Activated CD8-positive, alpha-beta T cell treated with anti-CD3 and anti-CD28 coated beads, Interleukin-2, amount 10 ng/mL, durations not matched to agents 7 days and 5 days (primary cell): ENCODE measurements at regions not wholly inside any gene's neighbourhood (a gene's known extent, or its start where the extent isn't known, plus 50 kb on each side); places are given as distances from the start of the nearest gene placed in this dataset.
A peak's percentile ranks its signal among the peaks of the same experiment; 100 is the strongest.

Source experiments
- ATAC-seq: fragments of 150-1000 bp; cut with Tn5 transposase; one replicate; pipeline ENCODE4 v1.10.0; 2021; ENCODE audit warnings: moderate library complexity
- CTCF ChIA-PET: fragments of 350-600 bp; sonication (Branson Sonifier 250); formaldehyde crosslinking; loops from one replicate; lab custom pipeline; 2021; ENCODE audit warnings: antibody characterized with exemption; lab: Charles Lee
- POLR2A ChIA-PET: fragments of 350-600 bp; sonication (Branson Sonifier 250); formaldehyde crosslinking; loops from one replicate; lab custom pipeline; 2021; ENCODE audit warnings: antibody characterized with exemption; lab: Charles Lee
- DNase-seq: peaks from one replicate; pipeline ENCODE4 v3.0.0-alpha.2; 2020
- H3K27ac Mint-ChIP-seq: one replicate; pipeline ENCODE4 v1.8.0; 2021; ENCODE audit warnings: mild to moderate bottlenecking, mixed read lengths
- H3K27me3 Mint-ChIP-seq: one replicate; pipeline ENCODE4 v1.8.0; 2021; ENCODE audit warnings: low read depth, mixed read lengths
- H3K36me3 Mint-ChIP-seq: one replicate; pipeline ENCODE4 v1.8.0; 2021; ENCODE audit warnings: low read depth, mixed read lengths
- H3K4me1 Mint-ChIP-seq: one replicate; pipeline ENCODE4 v1.8.0; 2021; ENCODE audit warnings: low read depth, mixed read lengths
- H3K4me3 Mint-ChIP-seq: one replicate; pipeline ENCODE4 v1.8.0; 2021; ENCODE audit warnings: mild to moderate bottlenecking, mixed read lengths
- H3K9me3 Mint-ChIP-seq: one replicate; pipeline ENCODE4 v1.8.0; 2022; ENCODE audit warnings: mixed read lengths; ENCODE audit not compliant: insufficient read depth

GRCh38 chr5:68932830-68933434 is 160.9 kb upstream of the SLC30A5 start:
- POLR2A ChIA-PET = no interaction called here
- Mint-ChIP-seq H3K27me3 (peaks cover 4% of the 10 kb centered on the region), H3K9me3 (peaks cover 6% of the 10 kb centered on the region), H3K36me3 (peaks cover 3% of the 10 kb centered on the region), H3K4me1 (no peaks in the 10 kb centered on the region), H3K27ac (no peak overlapping the region), H3K4me3 (no peak overlapping the region)
- ATAC-seq (no peak), DNase-seq (peak; percentile 25)
- CTCF ChIA-PET = no interaction called here

GRCh38 chr5:68942169-68942568 is 151.6 kb upstream of the SLC30A5 start:
- POLR2A ChIA-PET = no interaction called here
- Mint-ChIP-seq H3K36me3 (no peaks in the 10 kb centered on the region), H3K4me1 (no peaks in the 10 kb centered on the region), H3K27ac (no peak overlapping the region), H3K4me3 (no peak overlapping the region), H3K27me3 (peaks cover 3% of the 10 kb centered on the region), H3K9me3 (no peaks in the 10 kb centered on the region)
- ATAC-seq (no peak), DNase-seq (no peak)
- CTCF ChIA-PET = interaction anchor here (0.6 kb wide), 1 partner anchor 1098 kb away, joined by 3 read pairs; no protein-coding TSS in a partner anchor

GRCh38 chr5:68946728-68947127 is 147.1 kb upstream of the SLC30A5 start:
- H3K4me1 Mint-ChIP-seq = no peaks in the 10 kb centered on the region
- no peak overlapping the region for H3K4me3 Mint-ChIP-seq
- H3K27me3 Mint-ChIP-seq = peaks cover 4% of the 10 kb centered on the region
- no peak for DNase-seq
- H3K36me3 Mint-ChIP-seq = no peaks in the 10 kb centered on the region
- CTCF ChIA-PET = no interaction called here
- no peaks in the 10 kb centered on the region for H3K9me3 Mint-ChIP-seq
- no peak overlapping the region for H3K27ac Mint-ChIP-seq
- POLR2A ChIA-PET = no interaction called here
- ATAC-seq = no peak

- no peak overlapping the region for H3K27ac Mint-ChIP-seq
- no peaks in the 10 kb centered on the region for H3K4me1 Mint-ChIP-seq
- H3K36me3 Mint-ChIP-seq = no peaks in the 10 kb centered on the region
- no peak overlapping the region for H3K4me3 Mint-ChIP-seq
- POLR2A ChIA-PET = no interaction called here
- ATAC-seq (no peak), DNase-seq (no peak)
- CTCF ChIA-PET = no interaction called here
- peaks cover 4% of the 10 kb centered on the region for H3K27me3 Mint-ChIP-seq
- H3K9me3 Mint-ChIP-seq = no peaks in the 10 kb centered on the region
These were observed 145.8 kb upstream of the SLC30A5 start for GRCh38 chr5:68947986-68948385.

GRCh38 chr5:68949256-68949655 is 144.6 kb upstream of the SLC30A5 start:
- DNase-seq (no peak), ATAC-seq (no peak)
- no peaks in the 10 kb centered on the region for H3K36me3 Mint-ChIP-seq
- no peak overlapping the region for H3K27ac Mint-ChIP-seq
- ChIA-PET POLR2A (no interaction called here), CTCF (no interaction called here)
- H3K4me3 Mint-ChIP-seq = no peak overlapping the region
- H3K27me3 Mint-ChIP-seq = peaks cover 4% of the 10 kb centered on the region
- H3K9me3 Mint-ChIP-seq = no peaks in the 10 kb centered on the region
- H3K4me1 Mint-ChIP-seq = no peaks in the 10 kb centered on the region

- H3K4me3 Mint-ChIP-seq = no peak overlapping the region
- ChIA-PET CTCF (no interaction called here), POLR2A (no interaction called here)
- no peaks in the 10 kb centered on the region for H3K4me1 Mint-ChIP-seq
- no peak overlapping the region for H3K27ac Mint-ChIP-seq
- H3K27me3 Mint-ChIP-seq = peaks cover 4% of the 10 kb centered on the region
- H3K36me3 Mint-ChIP-seq = no peaks in the 10 kb centered on the region
- ATAC-seq (no peak), DNase-seq (no peak)
- H3K9me3 Mint-ChIP-seq = no peaks in the 10 kb centered on the region
These were observed 144.1 kb upstream of the SLC30A5 start for GRCh38 chr5:68949711-68950110.

GRCh38 chr5:68950125-68950524 is 143.7 kb upstream of the SLC30A5 start:
- DNase-seq (no peak), ATAC-seq (no peak)
- no peak overlapping the region for H3K27ac Mint-ChIP-seq
- H3K27me3 Mint-ChIP-seq = peaks cover 4% of the 10 kb centered on the region
- no peak overlapping the region for H3K4me3 Mint-ChIP-seq
- no peaks in the 10 kb centered on the region for H3K4me1 Mint-ChIP-seq
- ChIA-PET POLR2A (no interaction called here), CTCF (no interaction called here)
- no peaks in the 10 kb centered on the region for H3K36me3 Mint-ChIP-seq
- H3K9me3 Mint-ChIP-seq = no peaks in the 10 kb centered on the region

GRCh38 chr5:68950930-68951329 is 142.9 kb upstream of the SLC30A5 start:
- H3K27me3 Mint-ChIP-seq = peaks cover 4% of the 10 kb centered on the region
- ChIA-PET CTCF (no interaction called here), POLR2A (no interaction called here)
- H3K27ac Mint-ChIP-seq = no peak overlapping the region
- H3K9me3 Mint-ChIP-seq = no peaks in the 10 kb centered on the region
- no peaks in the 10 kb centered on the region for H3K36me3 Mint-ChIP-seq
- H3K4me1 Mint-ChIP-seq = no peaks in the 10 kb centered on the region
- no peak for ATAC-seq
- H3K4me3 Mint-ChIP-seq = no peak overlapping the region
- no peak for DNase-seq

- ATAC-seq (no peak), DNase-seq (no peak)
- ChIA-PET POLR2A (no interaction called here), CTCF (no interaction called here)
- no peaks in the 10 kb centered on the region for H3K9me3 Mint-ChIP-seq
- no peaks in the 10 kb centered on the region for H3K4me1 Mint-ChIP-seq
- H3K27ac Mint-ChIP-seq = no peak overlapping the region
- no peak overlapping the region for H3K4me3 Mint-ChIP-seq
- H3K27me3 Mint-ChIP-seq = peaks cover 2% of the 10 kb centered on the region
- no peaks in the 10 kb centered on the region for H3K36me3 Mint-ChIP-seq
These were observed 140.5 kb upstream of the SLC30A5 start for GRCh38 chr5:68953231-68953874.

GRCh38 chr5:68953875-68954617 is 139.8 kb upstream of the SLC30A5 start:
- no peaks in the 10 kb centered on the region for H3K4me1 Mint-ChIP-seq
- ATAC-seq = no peak

GRCh38 chr5:68954618-68954910 is 139.2 kb upstream of the SLC30A5 start:
- no peak for ATAC-seq
- Mint-ChIP-seq H3K4me3 (no peak overlapping the region), H3K27me3 (peaks cover 2% of the 10 kb centered on the region), H3K4me1 (no peaks in the 10 kb centered on the region), H3K27ac (no peak overlapping the region), H3K9me3 (no peaks in the 10 kb centered on the region), H3K36me3 (no peaks in the 10 kb centered on the region)
- ChIA-PET CTCF (no interaction called here), POLR2A (no interaction called here)
- no peak for DNase-seq

More at GRCh38 chr5:68953875-68954617, 139.8 kb upstream of the SLC30A5 start:
- H3K27ac Mint-ChIP-seq = no peak overlapping the region
- H3K4me3 Mint-ChIP-seq = no peak overlapping the region
- no peaks in the 10 kb centered on the region for H3K36me3 Mint-ChIP-seq
- ChIA-PET POLR2A (no interaction called here), CTCF (no interaction called here)
- H3K27me3 Mint-ChIP-seq = peaks cover 2% of the 10 kb centered on the region
- no peak for DNase-seq
- no peaks in the 10 kb centered on the region for H3K9me3 Mint-ChIP-seq

GRCh38 chr5:68957591-68957990 is 136.2 kb upstream of the SLC30A5 start:
- CTCF ChIA-PET = no interaction called here
- Mint-ChIP-seq H3K36me3 (no peaks in the 10 kb centered on the region), H3K4me1 (no peaks in the 10 kb centered on the region), H3K27me3 (no peaks in the 10 kb centered on the region), H3K27ac (no peak overlapping the region), H3K9me3 (no peaks in the 10 kb centered on the region), H3K4me3 (no peak overlapping the region)
- POLR2A ChIA-PET = no interaction called here
- DNase-seq (no peak), ATAC-seq (no peak)
